Aorta (tissue), 5 donors: ENCODE measurements at regions not wholly inside any gene's neighbourhood (a gene's known extent, or its start where the extent isn't known, plus 50 kb on each side); places are given as distances from the start of the nearest gene placed in this dataset.
A peak's percentile ranks its signal among the peaks of the same experiment; 100 is the strongest.

Experiments used
- ATAC-seq: fragments of 200-7000 bp; cut with Tn5 transposase; one replicate; pipeline ENCODE4 v1.9.1; 2022; ENCODE audit warnings: moderate library complexity; ENCODE audit not compliant: low FRiP score
- DNase-seq, 2 donors: peaks; one replicate each; pipeline ENCODE4 v3.0.0-alpha.2; 2020
- H3K27ac ChIP-seq, 2 donors: one replicate each; pipeline ENCODE4 v1.5.1; 2013; ENCODE audit warnings: low read length in 2 of 2, mild to moderate bottlenecking in 2 of 2, moderate library complexity in 2 of 2, control low read depth in 1 of 2, inconsistent platforms in 1 of 2, low read depth in 1 of 2
- H3K27me3 ChIP-seq, 2 donors: one replicate each; pipeline ENCODE4 v1.6.1; 2013; ENCODE audit warnings: control low read depth in 1 of 2, low read length in 1 of 2, mild to moderate bottlenecking in 1 of 2, moderate library complexity in 1 of 2; ENCODE audit not compliant: insufficient read depth in 2 of 2, control insufficient read depth in 1 of 2
- H3K36me3 ChIP-seq, 2 donors: one replicate each; pipeline ENCODE4 v1.6.1; 2013; ENCODE audit warnings: control low read depth in 1 of 2, low read length in 1 of 2, mild to moderate bottlenecking in 1 of 2; ENCODE audit not compliant: insufficient read depth in 2 of 2, control insufficient read depth in 1 of 2
- H3K4me1 ChIP-seq, 2 donors: one replicate each; pipeline ENCODE4 v1.6.1; 2013; ENCODE audit warnings: low read length in 2 of 2, control low read depth in 1 of 2, mild to moderate bottlenecking in 1 of 2, moderate library complexity in 1 of 2; ENCODE audit not compliant: insufficient read depth in 2 of 2, control insufficient read depth in 1 of 2
- H3K4me3 ChIP-seq, 2 donors: one replicate each; pipeline ENCODE4 v1.5.1; 2013; ENCODE audit warnings: low read length in 2 of 2, control low read depth in 1 of 2, mild to moderate bottlenecking in 1 of 2
- H3K9me3 ChIP-seq: one replicate; pipeline ENCODE4 v1.6.1; 2013; ENCODE audit warnings: mild to moderate bottlenecking, low read length; ENCODE audit not compliant: control insufficient read depth
- WGBS, 2 donors: extraction: QIAGEN DNeasy Blood & Tissue Kit; methylation state at CpG; one replicate each; pipeline ENCODE4 v1.1.7; 2013; 5-methylcytosine and 5-hydroxymethylcytosine counted together
- intact Hi-C, 2 donors: fragments of 100-400 bp; cut with DNase I; formaldehyde crosslinking; loops; one replicate each; pipeline versions ENCODE4 v1.14.2 to v1.15.0; 2022
- donor health status: healthy with polysubstance abuse.
- donor health status: Bipolar disorder and iron deficiency.
- donor health status: DM: no; HTN: no; CAD: no.
- donor health status: DM: no; HTN: no; CAD: no.
- donor health status: DM: yes; HTN: yes; CAD: no.

DNA sequence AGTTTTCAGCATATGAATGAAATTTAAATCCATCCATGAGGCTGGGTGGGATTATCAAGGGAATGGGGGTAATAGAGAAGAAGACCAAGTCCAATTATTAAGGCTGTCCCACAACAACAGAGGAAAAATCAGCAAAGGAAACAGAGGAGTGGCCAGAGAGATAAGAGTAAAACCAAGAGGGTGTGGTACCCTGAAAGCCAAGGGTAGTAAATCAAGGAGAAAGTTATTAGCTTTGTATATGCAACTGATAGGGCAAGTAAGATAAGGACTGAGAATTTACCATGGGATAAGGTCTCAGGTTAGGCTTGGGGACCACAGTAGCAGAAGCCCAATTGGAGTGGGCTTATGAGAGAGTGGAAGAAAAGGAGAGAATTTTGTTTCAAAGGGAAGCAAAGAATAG is 134.5 kb downstream of the NUAK1 start:
- no peak overlapping the region for H3K4me3 ChIP-seq
- no peaks in the 10 kb centered on the region for H3K27me3 ChIP-seq
- no peaks in the 10 kb centered on the region for H3K4me1 ChIP-seq
- intact Hi-C loops: no loop called here
- no peak for ATAC-seq
- H3K9me3 ChIP-seq: no peaks in the 10 kb centered on the region
- no peaks in the 10 kb centered on the region for H3K36me3 ChIP-seq
- no peak overlapping the region for H3K27ac ChIP-seq
- DNase-seq: no peak

- no peaks in the 10 kb centered on the region for H3K27me3 ChIP-seq
Observed at GRCh38 chr12:106006382-106006781, 132.4 kb downstream of the NUAK1 start.

GRCh38 chr12:106006940-106007339 is 131.8 kb downstream of the NUAK1 start:
- 85 to 86% methylated on average over 2 of the region's 2 CpGs for WGBS, 2 donors
- ATAC-seq (no peak), DNase-seq (no peak)
- Histone ChIP-seq H3K9me3 (no peaks in the 10 kb centered on the region), H3K27ac (no peak overlapping the region), H3K27me3 (no peaks in the 10 kb centered on the region), H3K4me3 (no peak overlapping the region), H3K36me3 (no peaks in the 10 kb centered on the region), H3K4me1 (no peaks in the 10 kb centered on the region)
- intact Hi-C loops: no loop called here

More at GRCh38 chr12:106006382-106006781, 132.4 kb downstream of the NUAK1 start:
- Histone ChIP-seq H3K9me3 (no peaks in the 10 kb centered on the region), H3K4me3 (no peak overlapping the region), H3K27ac (no peak overlapping the region), H3K36me3 (no peaks in the 10 kb centered on the region), H3K4me1 (no peaks in the 10 kb centered on the region)
- ATAC-seq (no peak), DNase-seq (no peak)
- WGBS, 2 donors: 97 to 99% methylated on average over 4 of the region's 4 CpGs
- intact Hi-C loops: no loop called here

GRCh38 chr12:106010741-106011140 is 128.0 kb downstream of the NUAK1 start:
- H3K4me1 ChIP-seq: no peaks in the 10 kb centered on the region
- H3K27ac ChIP-seq: peak overlapping the region in 1 of 2 donors; percentile 32
- no peaks in the 10 kb centered on the region for H3K9me3 ChIP-seq
- H3K36me3 ChIP-seq: no peaks in the 10 kb centered on the region
- ATAC-seq (no peak), DNase-seq (no peak)
- no peak overlapping the region for H3K4me3 ChIP-seq
- no peaks in the 10 kb centered on the region for H3K27me3 ChIP-seq
- intact Hi-C loops: no loop called here
